Activated CD8-positive, alpha-beta T cell treated with anti-CD3 and anti-CD28 coated beads for 36 hours (primary cell): ENCODE measurements at regions not wholly inside any gene's neighbourhood (a gene's known extent, or its start where the extent isn't known, plus 50 kb on each side); places are given as distances from the start of the nearest gene placed in this dataset.

Experiments used
- ATAC-seq: fragments of 200-7000 bp; cut with Tn5 transposase; one replicate; pipeline ENCODE4 v1.10.0; 2021; ENCODE audit warnings: mild to moderate bottlenecking, moderate library complexity
- CTCF ChIA-PET: fragments of 350-600 bp; sonication (Branson Sonifier 250); formaldehyde crosslinking; loops from one replicate; lab custom pipeline; 2021; ENCODE audit warnings: antibody characterized with exemption; lab: Charles Lee
- POLR2A ChIA-PET: fragments of 350-600 bp; sonication (Branson Sonifier 250); formaldehyde crosslinking; loops from one replicate; lab custom pipeline; 2021; ENCODE audit warnings: antibody characterized with exemption; lab: Charles Lee
- DNase-seq: peaks from one replicate; pipeline ENCODE4 v3.0.0-alpha.2; 2020
- H3K27ac Mint-ChIP-seq: one replicate; pipeline ENCODE4 v1.8.0; 2021; ENCODE audit warnings: mild to moderate bottlenecking, mixed read lengths
- H3K27me3 Mint-ChIP-seq: one replicate; pipeline ENCODE4 v1.8.0; 2021; ENCODE audit warnings: mixed read lengths
- H3K36me3 Mint-ChIP-seq: one replicate; pipeline ENCODE4 v1.8.0; 2021; ENCODE audit warnings: low read depth, mixed read lengths
- H3K4me1 Mint-ChIP-seq: one replicate; pipeline ENCODE4 v1.8.0; 2021; ENCODE audit warnings: low read depth, mixed read lengths
- H3K4me3 Mint-ChIP-seq: one replicate; pipeline ENCODE4 v1.8.0; 2021; ENCODE audit warnings: mild to moderate bottlenecking, moderate library complexity, mixed read lengths
- H3K9me3 Mint-ChIP-seq: one replicate; pipeline ENCODE4 v1.8.0; 2021; ENCODE audit warnings: mixed read lengths
- intact Hi-C: fragments of 100-400 bp; cut with micrococcal nuclease; formaldehyde crosslinking; loops from one replicate; pipeline ENCODE4 v1.10.0; 2022
- TF ChIP-seq, protein P1 (sequence below): fragments of 200-600 bp; IDR thresholded peaks from one replicate; pipeline ENCODE4 v1.8.0; 2022; ENCODE audit warnings: antibody characterized with exemption, mild to moderate bottlenecking

DNA sequence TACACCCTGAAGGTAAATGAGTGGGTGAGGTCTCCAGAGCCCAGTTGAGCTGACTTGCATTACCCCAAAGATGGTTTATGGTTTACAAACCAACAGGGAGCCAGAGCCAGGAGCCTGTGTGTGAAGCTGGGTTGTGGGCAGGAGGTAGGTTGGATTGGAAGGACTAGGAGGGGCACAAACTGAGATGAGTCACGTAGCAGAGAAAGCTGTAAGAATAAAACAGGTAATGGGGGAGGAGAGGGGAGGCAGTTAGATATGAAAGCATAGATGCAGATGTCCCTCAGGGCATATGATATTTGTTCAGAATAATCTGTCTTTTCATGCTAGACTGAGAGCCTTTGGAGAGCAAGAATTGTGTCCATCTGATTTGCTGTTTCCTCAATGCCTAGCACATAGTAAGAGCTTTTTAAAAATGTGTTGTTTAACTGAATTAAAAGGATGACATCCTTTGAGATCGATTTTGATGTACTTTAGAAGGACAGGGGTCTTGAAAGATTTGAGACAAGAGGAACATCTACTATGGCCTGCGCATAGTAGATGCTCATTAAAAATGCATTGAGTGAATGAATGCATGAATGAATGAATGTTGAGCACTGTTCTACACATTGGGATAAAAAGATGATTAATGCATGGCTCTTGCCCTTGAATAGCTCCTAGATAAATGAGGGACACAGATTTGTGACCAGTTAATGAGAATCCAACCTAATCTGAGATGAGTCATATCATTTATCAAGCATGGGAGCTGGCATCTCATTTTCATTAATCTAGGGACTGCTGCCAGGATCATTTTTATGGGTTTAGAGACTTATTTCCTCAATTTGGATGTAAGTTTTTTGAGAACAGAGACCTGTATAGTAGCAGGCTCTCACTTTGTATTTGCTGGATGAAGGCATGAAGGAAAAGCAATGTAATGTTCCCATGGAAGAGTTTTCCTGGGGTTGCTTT is 175.8 kb upstream of the BDNF start:
- peaks cover 2% of the 10 kb centered on the region for H3K27me3 Mint-ChIP-seq
- H3K9me3 Mint-ChIP-seq = peaks cover 4% of the 10 kb centered on the region
- no peaks in the 10 kb centered on the region for H3K4me1 Mint-ChIP-seq
- no peak overlapping the region for H3K27ac Mint-ChIP-seq
- H3K4me3 Mint-ChIP-seq = no peak overlapping the region
- ChIA-PET CTCF (no interaction called here), POLR2A (no interaction called here)
- no peaks in the 10 kb centered on the region for H3K36me3 Mint-ChIP-seq
- intact Hi-C loops = no loop called here
- no peak for DNase-seq
- TF ChIP-seq, protein P1, sequence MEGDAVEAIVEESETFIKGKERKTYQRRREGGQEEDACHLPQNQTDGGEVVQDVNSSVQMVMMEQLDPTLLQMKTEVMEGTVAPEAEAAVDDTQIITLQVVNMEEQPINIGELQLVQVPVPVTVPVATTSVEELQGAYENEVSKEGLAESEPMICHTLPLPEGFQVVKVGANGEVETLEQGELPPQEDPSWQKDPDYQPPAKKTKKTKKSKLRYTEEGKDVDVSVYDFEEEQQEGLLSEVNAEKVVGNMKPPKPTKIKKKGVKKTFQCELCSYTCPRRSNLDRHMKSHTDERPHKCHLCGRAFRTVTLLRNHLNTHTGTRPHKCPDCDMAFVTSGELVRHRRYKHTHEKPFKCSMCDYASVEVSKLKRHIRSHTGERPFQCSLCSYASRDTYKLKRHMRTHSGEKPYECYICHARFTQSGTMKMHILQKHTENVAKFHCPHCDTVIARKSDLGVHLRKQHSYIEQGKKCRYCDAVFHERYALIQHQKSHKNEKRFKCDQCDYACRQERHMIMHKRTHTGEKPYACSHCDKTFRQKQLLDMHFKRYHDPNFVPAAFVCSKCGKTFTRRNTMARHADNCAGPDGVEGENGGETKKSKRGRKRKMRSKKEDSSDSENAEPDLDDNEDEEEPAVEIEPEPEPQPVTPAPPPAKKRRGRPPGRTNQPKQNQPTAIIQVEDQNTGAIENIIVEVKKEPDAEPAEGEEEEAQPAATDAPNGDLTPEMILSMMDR = no peak
- ATAC-seq = no peak

DNA sequence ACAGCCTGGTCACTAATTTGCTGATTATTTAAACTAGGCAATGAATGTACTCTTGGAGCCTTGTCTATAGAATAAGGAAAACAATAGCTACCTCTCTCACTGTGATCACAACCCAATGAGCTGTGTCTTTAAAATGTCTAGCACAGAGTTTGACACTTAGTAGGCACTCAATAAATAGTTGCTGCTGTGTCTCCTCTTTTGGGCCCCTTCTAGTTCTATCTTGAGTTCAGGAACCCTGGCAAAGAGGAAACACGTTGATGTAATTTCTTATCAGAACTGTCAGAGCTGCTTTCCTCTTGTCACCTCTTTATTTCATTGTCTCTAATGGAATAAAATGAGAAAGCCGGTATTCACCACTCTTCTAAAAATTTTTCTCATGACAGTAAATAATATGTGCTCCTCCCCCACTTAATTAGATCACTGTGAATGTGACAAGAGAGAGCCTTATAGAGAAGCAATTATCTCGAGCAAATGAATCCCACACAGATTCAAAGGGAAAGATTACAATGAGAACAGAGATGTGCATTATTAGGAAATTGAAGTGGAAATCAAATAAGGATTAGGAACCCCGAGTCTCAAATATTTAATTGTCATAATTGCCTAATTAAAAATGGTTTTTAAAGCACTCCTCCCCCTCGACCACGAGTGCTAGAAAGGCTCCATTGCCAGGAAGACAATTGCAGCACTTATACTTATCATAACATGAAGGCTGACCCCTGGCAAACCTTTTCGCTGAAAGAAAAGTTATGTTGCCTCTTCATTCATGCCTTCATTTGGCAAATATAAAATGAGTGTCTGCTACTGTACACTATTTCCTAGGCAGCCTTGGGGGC is 175.0 kb upstream of the BDNF start:
- Mint-ChIP-seq H3K9me3 (peaks cover 4% of the 10 kb centered on the region), H3K4me1 (no peaks in the 10 kb centered on the region), H3K36me3 (no peaks in the 10 kb centered on the region), H3K27me3 (peaks cover 2% of the 10 kb centered on the region), H3K4me3 (no peak overlapping the region), H3K27ac (no peak overlapping the region)
- CTCF ChIA-PET = interaction anchor here (1.0 kb wide), 1 partner anchor 19 kb away, joined by 3 read pairs; no protein-coding TSS in a partner anchor
- DNase-seq (no peak), ATAC-seq (no peak)
- intact Hi-C loops = no loop called here
- TF ChIP-seq, protein P1 = no peak
- POLR2A ChIA-PET = no interaction called here

DNA sequence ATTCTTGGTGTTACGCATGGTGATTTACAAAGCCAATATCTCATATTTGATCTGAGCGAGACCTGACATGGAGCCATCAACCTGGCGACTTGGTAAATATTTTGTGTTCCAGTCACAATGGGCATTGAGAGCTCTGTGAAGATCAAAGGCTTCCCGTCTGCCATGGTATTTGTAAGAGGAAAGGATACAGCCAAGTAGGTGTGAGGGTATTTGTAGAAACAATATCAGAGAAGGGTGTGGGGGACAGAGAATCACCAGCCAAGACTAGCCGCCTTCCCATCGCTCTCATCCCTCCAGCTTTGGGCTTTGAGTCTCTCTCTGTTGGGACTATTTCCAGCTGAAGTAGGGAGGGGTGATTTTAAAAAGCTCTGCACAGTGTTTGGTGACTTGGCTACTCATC is 173.4 kb upstream of the BDNF start:
- CTCF ChIA-PET = no interaction called here
- TF ChIP-seq, protein P1 = no peak
- ATAC-seq (no peak), DNase-seq (no peak)
- no peaks in the 10 kb centered on the region for H3K36me3 Mint-ChIP-seq
- H3K4me3 Mint-ChIP-seq = no peak overlapping the region
- peaks cover 2% of the 10 kb centered on the region for H3K27me3 Mint-ChIP-seq
- H3K9me3 Mint-ChIP-seq = peaks cover 4% of the 10 kb centered on the region
- no peaks in the 10 kb centered on the region for H3K4me1 Mint-ChIP-seq
- intact Hi-C loops = no loop called here
- POLR2A ChIA-PET = no interaction called here
- no peak overlapping the region for H3K27ac Mint-ChIP-seq

DNA sequence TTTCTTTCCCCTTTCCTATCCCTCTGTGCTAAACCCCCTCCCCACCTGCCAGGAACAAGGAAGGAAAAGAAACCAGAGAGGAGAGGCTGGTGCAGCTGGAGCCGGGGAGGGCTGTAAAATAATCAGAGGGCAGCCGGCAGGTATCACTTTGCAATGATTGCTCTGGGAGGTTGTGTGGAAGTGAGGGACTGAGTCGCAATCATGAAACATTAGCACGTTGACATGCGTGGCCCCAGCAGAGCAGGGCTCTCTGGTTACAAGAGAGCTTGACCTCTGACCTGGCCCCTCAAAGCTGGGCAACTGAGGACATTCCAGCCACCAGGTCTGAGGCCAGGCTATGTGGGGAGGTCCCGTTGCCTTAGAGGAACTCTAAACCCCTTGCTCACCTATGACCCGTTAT is 170.8 kb upstream of the BDNF start:
- Mint-ChIP-seq H3K4me3 (no peak overlapping the region), H3K9me3 (peaks cover 4% of the 10 kb centered on the region), H3K27ac (no peak overlapping the region), H3K36me3 (no peaks in the 10 kb centered on the region), H3K27me3 (no peaks in the 10 kb centered on the region), H3K4me1 (no peaks in the 10 kb centered on the region)
- ATAC-seq (no peak), DNase-seq (no peak)
- intact Hi-C loops = no loop called here
- TF ChIP-seq, protein P1 = no peak
- POLR2A ChIA-PET = no interaction called here
- CTCF ChIA-PET = no interaction called here

DNA sequence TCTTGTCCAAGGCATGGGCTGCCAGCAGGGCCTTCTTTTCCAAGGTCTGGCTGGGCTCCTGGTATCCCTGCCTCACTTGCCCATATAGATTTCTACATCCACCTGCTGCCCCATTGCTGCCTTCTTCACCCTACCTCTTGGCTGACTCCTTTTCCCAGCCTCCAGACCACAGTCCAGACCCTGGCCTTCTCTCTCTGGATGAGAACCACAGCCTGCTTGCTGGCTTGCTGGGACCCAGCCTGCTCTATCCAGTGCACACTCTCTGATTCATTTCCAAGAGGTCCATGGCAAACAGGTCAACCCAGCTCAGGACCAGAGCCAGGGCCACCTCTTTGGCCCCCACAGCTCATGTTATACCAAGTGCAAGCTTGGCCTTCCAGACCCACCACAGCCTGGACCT is 169.4 kb upstream of the BDNF start:
- intact Hi-C loops = no loop called here
- no peak for ATAC-seq
- POLR2A ChIA-PET = no interaction called here
- Mint-ChIP-seq H3K9me3 (peaks cover 4% of the 10 kb centered on the region), H3K27ac (no peak overlapping the region), H3K4me1 (no peaks in the 10 kb centered on the region), H3K4me3 (no peak overlapping the region), H3K27me3 (peaks cover 3% of the 10 kb centered on the region), H3K36me3 (no peaks in the 10 kb centered on the region)
- DNase-seq = no peak
- TF ChIP-seq, protein P1 = no peak
- CTCF ChIA-PET = no interaction called here
